ENCODE measurements at regions not wholly inside any gene's neighbourhood (a gene's known extent, or its start where the extent isn't known, plus 50 kb on each side); places are given as distances from the start of the nearest gene placed in this dataset.
"Not testable (repeated sequence)": the region's sequence is repeated elsewhere in the genome, so short reads cannot be mapped to it uniquely, and the experiment has no call there.

- H3K4me3 Mint-ChIP-seq, DNase-seq, H3K36me3 Mint-ChIP-seq, H3K27me3 Mint-ChIP-seq, H3K27ac Mint-ChIP-seq, H3K4me1 Mint-ChIP-seq, ATAC-seq: not testable (repeated sequence)
- CTCF ChIA-PET: interaction anchor here (1.0 kb wide), 1 partner anchor 791 kb away, joined by 3 read pairs; no protein-coding TSS in a partner anchor
- H3K9me3 Mint-ChIP-seq (ENCODE audit: low read depth): peaks cover 12% of the 10 kb centered on the region
Measured at GRCh38 chr10:107504011-107504410, 339.5 kb upstream of the SORCS1 start.

GRCh38 chr10:107502229-107502985, 337.9 kb upstream of the SORCS1 start:
- H3K36me3 Mint-ChIP-seq: no peaks in the 10 kb centered on the region
- ATAC-seq (no peak), DNase-seq (no peak)
- no peaks in the 10 kb centered on the region for H3K27me3 Mint-ChIP-seq
- H3K4me1 Mint-ChIP-seq: no peaks in the 10 kb centered on the region
- no peak overlapping the region for H3K27ac Mint-ChIP-seq
- peaks cover 7% of the 10 kb centered on the region for H3K9me3 Mint-ChIP-seq (ENCODE audit: low read depth)
- CTCF ChIA-PET: no interaction called here
- no peak overlapping the region for H3K4me3 Mint-ChIP-seq

- ATAC-seq (no peak), DNase-seq (no peak)
- CTCF ChIA-PET: no interaction called here
- Mint-ChIP-seq H3K9me3 (ENCODE audit: low read depth) (peaks cover 11% of the 10 kb centered on the region), H3K4me3 (no peak overlapping the region), H3K4me1 (no peaks in the 10 kb centered on the region), H3K27ac (no peak overlapping the region), H3K27me3 (no peaks in the 10 kb centered on the region), H3K36me3 (no peaks in the 10 kb centered on the region)
Measured at GRCh38 chr10:107498983-107499382, 334.5 kb upstream of the SORCS1 start.

GRCh38 chr10:107497024-107497423, 332.5 kb upstream of the SORCS1 start:
- Mint-ChIP-seq H3K4me1 (no peaks in the 10 kb centered on the region), H3K9me3 (ENCODE audit: low read depth) (peaks cover 12% of the 10 kb centered on the region), H3K4me3 (no peak overlapping the region), H3K36me3 (no peaks in the 10 kb centered on the region), H3K27me3 (no peaks in the 10 kb centered on the region), H3K27ac (no peak overlapping the region)
- DNase-seq: no peak
- CTCF ChIA-PET: no interaction called here
- ATAC-seq: no peak

GRCh38 chr10:107496594-107496993, 332.1 kb upstream of the SORCS1 start:
- DNase-seq (no peak), ATAC-seq (no peak)
- Mint-ChIP-seq H3K27me3 (no peaks in the 10 kb centered on the region), H3K27ac (no peak overlapping the region), H3K9me3 (ENCODE audit: low read depth) (peaks cover 12% of the 10 kb centered on the region), H3K4me3 (no peak overlapping the region), H3K36me3 (no peaks in the 10 kb centered on the region), H3K4me1 (no peaks in the 10 kb centered on the region)
- CTCF ChIA-PET: no interaction called here

- H3K4me1 Mint-ChIP-seq: no peaks in the 10 kb centered on the region
- H3K9me3 Mint-ChIP-seq (ENCODE audit: low read depth): peaks cover 16% of the 10 kb centered on the region
- CTCF ChIA-PET: no interaction called here
- no peaks in the 10 kb centered on the region for H3K27me3 Mint-ChIP-seq
- no peak overlapping the region for H3K4me3 Mint-ChIP-seq
- H3K27ac Mint-ChIP-seq: no peak overlapping the region
- no peak for ATAC-seq
- no peak for DNase-seq
- H3K36me3 Mint-ChIP-seq: no peaks in the 10 kb centered on the region
Measured at GRCh38 chr10:107492389-107492788, 327.9 kb upstream of the SORCS1 start.

- Mint-ChIP-seq H3K36me3 (no peaks in the 10 kb centered on the region), H3K9me3 (ENCODE audit: low read depth) (peaks cover 12% of the 10 kb centered on the region), H3K4me1 (no peaks in the 10 kb centered on the region), H3K27me3 (no peaks in the 10 kb centered on the region), H3K4me3 (no peak overlapping the region), H3K27ac (no peak overlapping the region)
- CTCF ChIA-PET: no interaction called here
- ATAC-seq: no peak
- DNase-seq: no peak
Measured at GRCh38 chr10:107490389-107490788, 325.9 kb upstream of the SORCS1 start.

- Mint-ChIP-seq H3K9me3 (ENCODE audit: low read depth) (peaks cover 12% of the 10 kb centered on the region), H3K27me3 (no peaks in the 10 kb centered on the region), H3K36me3 (no peaks in the 10 kb centered on the region), H3K27ac (no peak overlapping the region), H3K4me1 (no peaks in the 10 kb centered on the region), H3K4me3 (no peak overlapping the region)
- ATAC-seq: no peak
- DNase-seq: no peak
- CTCF ChIA-PET: no interaction called here
Measured at GRCh38 chr10:107487284-107487683, 322.8 kb upstream of the SORCS1 start.

- Mint-ChIP-seq H3K4me3 (no peak overlapping the region), H3K27ac (no peak overlapping the region), H3K4me1 (no peaks in the 10 kb centered on the region), H3K36me3 (no peaks in the 10 kb centered on the region), H3K27me3 (no peaks in the 10 kb centered on the region), H3K9me3 (ENCODE audit: low read depth) (peaks cover 8% of the 10 kb centered on the region)
- ATAC-seq (no peak), DNase-seq (no peak)
- CTCF ChIA-PET: no interaction called here
Measured at GRCh38 chr10:107485019-107485418, 320.5 kb upstream of the SORCS1 start.

GRCh38 chr10:107481881-107482280, 317.4 kb upstream of the SORCS1 start:
- no peaks in the 10 kb centered on the region for H3K27me3 Mint-ChIP-seq
- CTCF ChIA-PET: no interaction called here
- no peak overlapping the region for H3K4me3 Mint-ChIP-seq
- H3K36me3 Mint-ChIP-seq: no peaks in the 10 kb centered on the region
- no peak for DNase-seq
- peaks cover 6% of the 10 kb centered on the region for H3K9me3 Mint-ChIP-seq (ENCODE audit: low read depth)
- ATAC-seq: no peak
- no peaks in the 10 kb centered on the region for H3K4me1 Mint-ChIP-seq
- H3K27ac Mint-ChIP-seq: no peak overlapping the region

- Mint-ChIP-seq H3K36me3 (no peaks in the 10 kb centered on the region), H3K4me1 (no peaks in the 10 kb centered on the region), H3K27ac (no peak overlapping the region), H3K9me3 (ENCODE audit: low read depth) (peaks cover 6% of the 10 kb centered on the region), H3K4me3 (no peak overlapping the region), H3K27me3 (no peaks in the 10 kb centered on the region)
- no peak for DNase-seq
- CTCF ChIA-PET: no interaction called here
- ATAC-seq: no peak
Measured at GRCh38 chr10:107481224-107481623, 316.7 kb upstream of the SORCS1 start.

GRCh38 chr10:107480781-107481180, 316.3 kb upstream of the SORCS1 start:
- ATAC-seq (no peak), DNase-seq (no peak)
- no peak overlapping the region for H3K27ac Mint-ChIP-seq
- CTCF ChIA-PET: no interaction called here
- H3K4me3 Mint-ChIP-seq: no peak overlapping the region
- H3K4me1 Mint-ChIP-seq: no peaks in the 10 kb centered on the region
- no peaks in the 10 kb centered on the region for H3K36me3 Mint-ChIP-seq
- H3K27me3 Mint-ChIP-seq: no peaks in the 10 kb centered on the region
- peaks cover 6% of the 10 kb centered on the region for H3K9me3 Mint-ChIP-seq (ENCODE audit: low read depth)

- Mint-ChIP-seq H3K4me3 (no peak overlapping the region), H3K4me1 (no peaks in the 10 kb centered on the region), H3K36me3 (no peaks in the 10 kb centered on the region), H3K27ac (no peak overlapping the region), H3K27me3 (no peaks in the 10 kb centered on the region), H3K9me3 (ENCODE audit: low read depth) (peaks cover 3% of the 10 kb centered on the region)
- no peak for DNase-seq
- ATAC-seq: no peak
- CTCF ChIA-PET: no interaction called here
Measured at GRCh38 chr10:107477266-107477665, 312.8 kb upstream of the SORCS1 start.

- CTCF ChIA-PET: no interaction called here
- Mint-ChIP-seq H3K4me3 (no peak overlapping the region), H3K27ac (no peak overlapping the region), H3K36me3 (no peaks in the 10 kb centered on the region), H3K27me3 (no peaks in the 10 kb centered on the region), H3K9me3 (ENCODE audit: low read depth) (peaks cover 3% of the 10 kb centered on the region), H3K4me1 (no peaks in the 10 kb centered on the region)
- DNase-seq (no peak), ATAC-seq (no peak)
Measured at GRCh38 chr10:107476408-107476807, 311.9 kb upstream of the SORCS1 start.

GRCh38 chr10:107474650-107475049, 310.1 kb upstream of the SORCS1 start:
- H3K4me1 Mint-ChIP-seq: no peaks in the 10 kb centered on the region
- H3K4me3 Mint-ChIP-seq: no peak overlapping the region
- no peak overlapping the region for H3K27ac Mint-ChIP-seq
- no peaks in the 10 kb centered on the region for H3K36me3 Mint-ChIP-seq
- DNase-seq: no peak
- ATAC-seq: no peak
- peaks cover 7% of the 10 kb centered on the region for H3K9me3 Mint-ChIP-seq (ENCODE audit: low read depth)
- CTCF ChIA-PET: no interaction called here
- H3K27me3 Mint-ChIP-seq: no peaks in the 10 kb centered on the region

Measured in activated CD8-positive, alpha-beta memory T cell treated with anti-CD3 and anti-CD28 coated beads, Interleukin-2, amount 10 ng/mL, durations not matched to agents 7 days and 5 days (primary cell).